HG03342 (cell line): ENCODE measurements at regions not wholly inside any gene's neighbourhood (a gene's known extent, or its start where the extent isn't known, plus 50 kb on each side); places are given as distances from the start of the nearest gene placed in this dataset.
"Not testable (repeated sequence)": the region's sequence is repeated elsewhere in the genome, so short reads cannot be mapped to it uniquely, and the experiment has no call there.

ENCODE experiments used
- ATAC-seq: cut with Tn5 transposase; IDR thresholded peaks from one replicate; pipeline ENCODE4 v1.9.1; 2021; ENCODE audit warnings: mild to moderate bottlenecking, moderate library complexity; ENCODE audit not compliant: unreplicated experiment

- no peak for ATAC-seq
Measured at GRCh38 chr12:74051848-74052247, 485.8 kb upstream of the ATXN7L3B start.

GRCh38 chr12:74066476-74066875 is 471.2 kb upstream of the ATXN7L3B start:
- no peak for ATAC-seq

GRCh38 chr12:74071182-74071581 is 466.5 kb upstream of the ATXN7L3B start:
- ATAC-seq, result no peak

GRCh38 chr12:74076918-74077317 is 460.7 kb upstream of the ATXN7L3B start:
- no peak for ATAC-seq

- ATAC-seq, result no peak
Measured at GRCh38 chr12:74105434-74105833, 432.2 kb upstream of the ATXN7L3B start.

- ATAC-seq, result no peak
Measured at GRCh38 chr12:74108729-74109128, 428.9 kb upstream of the ATXN7L3B start.

GRCh38 chr12:74111688-74112360 is 425.8 kb upstream of the ATXN7L3B start:
- no peak for ATAC-seq

- ATAC-seq, result no peak
Measured at GRCh38 chr12:74119811-74120362, 417.7 kb upstream of the ATXN7L3B start.

- ATAC-seq, result no peak
Measured at GRCh38 chr12:74120644-74121043, 417.0 kb upstream of the ATXN7L3B start.

- ATAC-seq, result no peak
Measured at GRCh38 chr12:74129702-74130101, 407.9 kb upstream of the ATXN7L3B start.

GRCh38 chr12:74144396-74144795 is 393.2 kb upstream of the ATXN7L3B start:
- no peak for ATAC-seq

GRCh38 chr12:74145328-74145727 is 392.3 kb upstream of the ATXN7L3B start:
- no peak for ATAC-seq

- no peak for ATAC-seq
Measured at GRCh38 chr12:74148849-74149248, 388.8 kb upstream of the ATXN7L3B start.

- no peak for ATAC-seq
Measured at GRCh38 chr12:74152370-74152769, 385.3 kb upstream of the ATXN7L3B start.

GRCh38 chr12:74166096-74166495 is 371.5 kb upstream of the ATXN7L3B start:
- no peak for ATAC-seq

- ATAC-seq, result no peak
Measured at GRCh38 chr12:74169607-74170006, 368.0 kb upstream of the ATXN7L3B start.

- no peak for ATAC-seq
Measured at GRCh38 chr12:74170645-74171477, 366.8 kb upstream of the ATXN7L3B start.

GRCh38 chr12:74171478-74171909 is 366.1 kb upstream of the ATXN7L3B start:
- ATAC-seq, result no peak

- ATAC-seq, result not testable (repeated sequence)
Measured at GRCh38 chr12:74174961-74175360, 362.7 kb upstream of the ATXN7L3B start.

- no peak for ATAC-seq
Measured at GRCh38 chr12:74185360-74185759, 352.3 kb upstream of the ATXN7L3B start.

- no peak for ATAC-seq
Measured at GRCh38 chr12:74193191-74193590, 344.4 kb upstream of the ATXN7L3B start.

- ATAC-seq, result no peak
Measured at GRCh38 chr12:74204236-74204635, 333.4 kb upstream of the ATXN7L3B start.
